Astrocyte of the cerebellum (primary cell): ENCODE measurements at regions not wholly inside any gene's neighbourhood (a gene's known extent, or its start where the extent isn't known, plus 50 kb on each side); places are given as distances from the start of the nearest gene placed in this dataset.
A peak's percentile ranks its signal among the peaks of the same experiment; 100 is the strongest.

Source experiments
- DNase-seq: peaks from one replicate; pipeline ENCODE4 v3.0.0-alpha.2; 2011; ENCODE audit warnings: low read depth
- H3K4me3 ChIP-seq: 2 replicates; pipeline ENCODE4 v1.5.1; 2011; ENCODE audit warnings: mild to moderate bottlenecking, low read depth, low read length, moderate library complexity
- in situ Hi-C: cut with HindIII; loops from 2 replicates; pipeline ENCODE4 v1.10.0; 2017; ENCODE audit warnings: low sequenced_read_pairs
- TF ChIP-seq, protein P1 (sequence below): IDR thresholded peaks from 2 replicates; pipeline ENCODE4 v1.5.1; 2012; ENCODE audit warnings: low read length, low read depth, moderate library complexity, mild to moderate bottlenecking; ENCODE audit errors: missing control alignments

DNA sequence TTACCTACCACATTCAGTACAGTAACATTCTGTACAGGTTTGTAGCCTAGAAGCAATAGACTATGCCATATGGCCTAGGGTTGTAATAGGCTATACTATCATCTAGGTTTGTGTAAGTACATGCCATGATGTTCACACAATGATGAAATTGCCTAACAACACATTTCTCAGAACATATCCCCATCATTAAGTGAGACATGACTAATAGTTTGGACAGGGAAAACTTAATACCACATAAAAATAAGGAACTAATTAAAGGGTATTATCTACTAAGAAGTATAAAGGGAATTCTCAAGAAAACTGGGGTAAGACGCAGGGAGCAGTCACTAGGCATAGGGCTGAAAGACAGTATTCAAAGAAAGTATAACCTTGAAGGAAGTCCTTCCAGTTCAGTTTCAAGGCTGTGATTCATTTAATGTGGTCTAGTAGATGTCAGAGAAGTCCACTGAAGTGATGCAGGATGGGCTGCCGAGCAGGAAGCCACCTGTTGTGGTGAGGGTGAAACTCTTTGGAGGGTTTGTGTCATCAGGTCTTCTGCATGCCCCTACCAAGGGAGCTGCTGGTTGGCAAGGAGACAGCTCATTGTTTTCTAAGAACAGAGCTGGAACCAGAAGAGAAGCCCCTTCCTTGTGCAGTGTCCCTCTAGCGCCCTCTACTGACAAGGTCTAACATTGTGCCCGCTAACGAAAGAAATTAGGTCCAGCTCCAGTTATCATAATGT, 122.9 kb downstream of the OLFM4 start:
- in situ Hi-C loops = no loop called here
- no peak for DNase-seq
- TF ChIP-seq, protein P1, sequence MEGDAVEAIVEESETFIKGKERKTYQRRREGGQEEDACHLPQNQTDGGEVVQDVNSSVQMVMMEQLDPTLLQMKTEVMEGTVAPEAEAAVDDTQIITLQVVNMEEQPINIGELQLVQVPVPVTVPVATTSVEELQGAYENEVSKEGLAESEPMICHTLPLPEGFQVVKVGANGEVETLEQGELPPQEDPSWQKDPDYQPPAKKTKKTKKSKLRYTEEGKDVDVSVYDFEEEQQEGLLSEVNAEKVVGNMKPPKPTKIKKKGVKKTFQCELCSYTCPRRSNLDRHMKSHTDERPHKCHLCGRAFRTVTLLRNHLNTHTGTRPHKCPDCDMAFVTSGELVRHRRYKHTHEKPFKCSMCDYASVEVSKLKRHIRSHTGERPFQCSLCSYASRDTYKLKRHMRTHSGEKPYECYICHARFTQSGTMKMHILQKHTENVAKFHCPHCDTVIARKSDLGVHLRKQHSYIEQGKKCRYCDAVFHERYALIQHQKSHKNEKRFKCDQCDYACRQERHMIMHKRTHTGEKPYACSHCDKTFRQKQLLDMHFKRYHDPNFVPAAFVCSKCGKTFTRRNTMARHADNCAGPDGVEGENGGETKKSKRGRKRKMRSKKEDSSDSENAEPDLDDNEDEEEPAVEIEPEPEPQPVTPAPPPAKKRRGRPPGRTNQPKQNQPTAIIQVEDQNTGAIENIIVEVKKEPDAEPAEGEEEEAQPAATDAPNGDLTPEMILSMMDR = peak; percentile 52
- no peak overlapping the region for H3K4me3 ChIP-seq

- H3K4me3 ChIP-seq = no peak overlapping the region
- TF ChIP-seq, protein P1 = no peak
- DNase-seq = no peak
- in situ Hi-C loops = no loop called here
These were observed 123.4 kb downstream of the OLFM4 start for GRCh38 chr13:53152057-53152421.

DNA sequence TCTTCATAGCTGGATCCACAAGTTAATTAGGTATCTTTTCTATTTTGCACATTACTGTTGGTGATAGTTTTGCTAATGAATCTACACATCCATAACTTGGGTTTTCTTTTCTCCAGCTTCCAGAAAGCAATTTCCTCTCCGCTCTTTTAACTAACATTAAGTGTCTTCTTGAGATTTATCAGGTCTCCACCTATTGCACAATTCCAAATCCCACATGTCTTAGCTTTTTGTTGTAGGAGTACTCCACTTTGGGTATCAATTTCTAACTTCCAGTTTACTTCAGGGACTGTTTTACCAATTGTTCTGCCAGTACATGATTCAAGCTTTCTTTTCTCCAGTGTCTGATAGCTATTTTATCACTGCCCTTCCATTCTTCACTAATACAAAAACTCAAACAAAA, 129.6 kb downstream of the OLFM4 start:
- H3K4me3 ChIP-seq = no peak overlapping the region
- TF ChIP-seq, protein P1 = no peak
- in situ Hi-C loops = no loop called here
- no peak for DNase-seq

- H3K4me3 ChIP-seq = no peak overlapping the region
- in situ Hi-C loops = no loop called here
- DNase-seq = no peak
- TF ChIP-seq, protein P1 = no peak
These were observed 130.8 kb downstream of the OLFM4 start for GRCh38 chr13:53159431-53159830.

DNA sequence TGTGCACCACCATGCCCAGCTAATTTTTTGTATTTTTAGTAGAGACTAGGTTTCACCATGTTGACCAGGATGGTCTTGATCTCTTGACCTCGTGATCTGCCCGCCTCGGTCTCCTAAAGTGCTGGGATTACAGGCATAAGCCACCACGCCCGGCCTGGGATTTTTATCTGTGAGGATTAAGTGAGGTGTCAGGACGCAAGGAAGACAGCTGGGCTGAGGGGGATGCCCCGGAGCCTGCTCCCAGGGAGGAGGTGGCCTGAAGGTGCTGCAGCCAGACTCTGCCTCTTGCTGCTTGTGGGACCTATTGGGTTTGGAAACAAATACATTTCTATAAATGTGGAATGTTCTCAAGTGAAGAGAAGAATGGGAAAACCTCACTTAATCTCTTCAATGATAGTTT, 131.6 kb downstream of the OLFM4 start:
- TF ChIP-seq, protein P1 = no peak
- in situ Hi-C loops = no loop called here
- no peak overlapping the region for H3K4me3 ChIP-seq
- DNase-seq = no peak

DNA sequence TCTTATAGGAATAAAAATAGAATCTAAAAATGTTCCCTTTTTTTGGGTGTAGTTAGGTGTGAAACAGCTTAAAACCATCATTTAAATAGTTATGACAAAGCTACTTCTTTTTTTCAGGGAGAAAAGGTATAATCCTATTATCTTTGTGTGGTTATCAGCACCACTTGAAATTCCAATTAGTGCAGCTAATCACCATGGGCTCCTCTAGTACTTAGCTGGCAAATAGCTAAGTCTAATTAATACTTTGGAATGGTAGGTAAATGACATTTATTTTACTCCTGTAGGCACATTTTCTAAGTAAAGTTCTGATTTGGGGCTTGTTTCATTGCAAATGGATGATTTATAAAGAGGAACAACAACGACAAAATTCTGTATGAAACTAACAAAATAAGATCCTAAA, 132.6 kb downstream of the OLFM4 start:
- TF ChIP-seq, protein P1 = no peak
- no peak for DNase-seq
- H3K4me3 ChIP-seq = no peak overlapping the region
- in situ Hi-C loops = no loop called here
